K562 (cell line): ENCODE measurements at regions not wholly inside any gene's neighbourhood (a gene's known extent, or its start where the extent isn't known, plus 50 kb on each side); places are given as distances from the start of the nearest gene placed in this dataset.
A peak's percentile ranks its signal among the peaks of the same experiment; 100 is the strongest.

ENCODE experiments used
- ATAC-seq: fragments of 200-7000 bp; cut with Tn5 transposase; 3 replicates; pipeline ENCODE4 v1.9.1; 2020; ENCODE audit warnings: moderate library complexity
- BruUV-seq: library from RNA; stranded (reverse); fragments of 400-500 nt; replicated peaks from 2 replicates; lab custom pipeline; 2021; lab: Mats Ljungman, UMichigan
- CTCF ChIA-PET: fragments of 300-600 bp; formaldehyde crosslinking; extraction: SDS; loops from one replicate; lab custom pipeline; 2021; ENCODE audit warnings: low intra/inter-chr PET ratio; lab: Yijun Ruan, JAX
- POLR2A ChIA-PET: fragments of 300-600, 350-650 bp; sonication (Branson Sonifier 250); formaldehyde crosslinking; extraction: SDS; loops from one replicate; lab custom pipeline; 2021; ENCODE audit warnings: antibody characterized with exemption, inconsistent platforms; lab: Yijun Ruan, JAX
- DNase-seq, 4 experiments: peaks; one replicate each; pipeline versions ENCODE4 v3.0.0 to v3.0.0-alpha.2; 2011 to 2018; ENCODE audit warnings: low spot score in 3 of 4, mixed read lengths in 3 of 4; ENCODE audit errors: extremely low read depth in 1 of 4
- FAIRE-seq: peaks from 2 replicates; lab custom pipeline; 2011; peaks lifted over from hg19 to GRCh38; lab: Jason Lieb, UNC
- H2AFZ ChIP-seq: 2 replicates; pipeline ENCODE4 v1.6.0; 2011; ENCODE audit warnings: low read depth, low read length, control low read depth, inconsistent platforms
- H3K27ac ChIP-seq: fragments of 200-600 bp; 3 replicates; pipeline ENCODE4 v1.8.0; 2011; ENCODE audit warnings: low read depth, mild to moderate bottlenecking, control low read depth, inconsistent platforms, low read length, moderate library complexity, mixed read lengths; ENCODE audit errors: extremely low read depth
- H3K27me3 ChIP-seq, 2 experiments: fragments of 300-600 bp in 1 of 2; 2 replicates in 1 of 2; 3 replicates in 1 of 2; pipeline versions ENCODE4 v1.6.0 to v1.8.0; 2011; ENCODE audit warnings: inconsistent platforms in 2 of 2, low read length in 2 of 2, mild to moderate bottlenecking in 1 of 2, mixed read lengths in 1 of 2, moderate library complexity in 1 of 2; ENCODE audit not compliant: control insufficient read depth in 2 of 2, insufficient read depth in 2 of 2
- H3K36me3 ChIP-seq: fragments of 300-600 bp; 3 replicates; pipeline ENCODE4 v1.8.0; 2011; ENCODE audit warnings: mild to moderate bottlenecking, low read length, inconsistent platforms; ENCODE audit not compliant: control insufficient read depth, insufficient read depth
- H3K4me1 ChIP-seq, 2 experiments: fragments of 200-600 bp in 1 of 2; replicated peaks in 1 of 2; 2 replicates in 1 of 2; 3 replicates in 1 of 2; pipeline versions ENCODE4 v1.5.1 to v1.8.0; 2011; ENCODE audit warnings: inconsistent platforms in 2 of 2, low read length in 2 of 2, mild to moderate bottlenecking in 1 of 2, mixed read lengths in 1 of 2, moderate library complexity in 1 of 2; ENCODE audit not compliant: control insufficient read depth in 2 of 2, insufficient read depth in 2 of 2
- H3K4me2 ChIP-seq: 2 replicates; pipeline ENCODE4 v1.6.1; 2011; ENCODE audit warnings: low read length, control low read depth, inconsistent platforms, mixed read lengths; ENCODE audit not compliant: insufficient read depth
- H3K4me3 ChIP-seq: fragments of 200-600 bp; sonication (generic), shearing (Covaris generic); 2 replicates; pipeline ENCODE4 v1.5.1; 2016; ENCODE audit warnings: control low read depth, inconsistent platforms
- H3K79me2 ChIP-seq: fragments of 200-600 bp; 3 replicates; pipeline ENCODE4 v1.8.0; 2011; ENCODE audit warnings: low read length, inconsistent platforms; ENCODE audit not compliant: control insufficient read depth, insufficient read depth
- H3K9ac ChIP-seq, 2 experiments: 2 replicates each; pipeline versions ENCODE4 v1.6.0 to v1.6.1; 2011; ENCODE audit warnings: low read depth in 2 of 2, low read length in 2 of 2, control low read depth in 1 of 2, inconsistent platforms in 1 of 2, mild to moderate bottlenecking in 1 of 2, mixed read lengths in 1 of 2; ENCODE audit not compliant: insufficient read depth in 1 of 2
- H3K9me1 ChIP-seq: one replicate; pipeline ENCODE4 v1.6.0; 2011; ENCODE audit warnings: inconsistent platforms, mild to moderate bottlenecking, low read length, moderate library complexity; ENCODE audit not compliant: control insufficient read depth, insufficient read depth
- H3K9me3 ChIP-seq: replicated peaks from 2 replicates; pipeline ENCODE4 v1.5.1; 2011; ENCODE audit warnings: low read depth, low read length, inconsistent platforms; ENCODE audit not compliant: control insufficient read depth, insufficient read depth
- H4K20me1 ChIP-seq: replicated peaks from 2 replicates; pipeline ENCODE4 v1.6.1; 2011; ENCODE audit warnings: low read length, inconsistent platforms, mixed read lengths; ENCODE audit not compliant: control insufficient read depth, insufficient read depth
- ASH1L ChIP-seq: fragments of 450-650 bp; IDR thresholded peaks from 2 replicates; pipeline ENCODE4 v1.6.1; 2018; ENCODE audit warnings: borderline replicate concordance, mild to moderate bottlenecking, low read depth; ENCODE audit not compliant: partially characterized antibody
- ZNF551 ChIP-seq: fragments of 250-450 bp; sonication (Bioruptor Pico); IDR thresholded peaks from 2 replicates; pipeline ENCODE4 v1.5.0; 2021; ENCODE audit warnings: mild to moderate bottlenecking, moderate library complexity
- WGBS: fragments of 100-300 bp; shearing (Covaris generic); methylation state at CpG from one replicate; pipeline ENCODE4 v1.1.6; 2016; ENCODE audit warnings: low coverage, mixed read lengths; ENCODE audit not compliant: insufficient coverage; ENCODE audit errors: missing lambda C conversion rate; 5-methylcytosine and 5-hydroxymethylcytosine counted together
- in situ Hi-C: fragments of 300-500 bp; cut with MboI; formaldehyde crosslinking; loops from 4 replicates; pipeline ENCODE4 v1.15.0; 2018; ENCODE audit warnings: inconsistent platforms, mixed read lengths
- intact Hi-C: fragments of 100-400 bp; cut with micrococcal nuclease; formaldehyde crosslinking; loops from 2 replicates; pipeline ENCODE4 v1.14.2; 2022
- TF ChIP-seq, protein P1 (sequence below): fragments of 450-650 bp; IDR thresholded peaks from 2 replicates; pipeline ENCODE4 v1.6.1; 2016; ENCODE audit warnings: low read depth
- TF ChIP-seq, protein P2 (sequence below), 2 experiments: fragments of 450-650 bp; formaldehyde crosslinking in 1 of 2; IDR thresholded peaks; 2 replicates each; pipeline versions ENCODE4 v1.4.0 to v1.6.1; 2014 to 2020; ENCODE audit warnings: mild to moderate bottlenecking in 2 of 2, borderline replicate concordance in 1 of 2, low read depth in 1 of 2

DNA sequence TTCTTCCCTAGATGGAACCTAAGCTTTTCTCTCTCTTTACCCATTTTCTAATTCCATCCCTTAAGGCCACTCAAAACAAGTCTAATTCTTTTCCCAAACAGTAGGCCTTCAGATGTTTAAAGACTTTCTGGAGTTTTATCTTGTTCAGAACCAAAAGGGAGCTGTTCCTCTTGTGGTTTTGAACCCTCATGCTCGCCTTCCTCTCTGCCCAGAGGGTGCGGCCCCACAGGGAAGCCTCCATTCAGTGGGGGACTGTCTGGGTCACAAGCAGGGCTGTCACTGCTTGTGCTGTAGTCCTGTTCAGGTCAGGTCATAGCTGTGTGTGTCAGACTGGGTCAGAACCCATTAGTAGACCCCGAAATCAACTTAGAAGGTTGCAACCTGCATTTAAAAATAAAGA, 56.5 kb downstream of the TET3 start:
- no peak overlapping the region for H3K4me3 ChIP-seq
- peaks cover 3% of the 10 kb centered on the region for H3K9me1 ChIP-seq
- FAIRE-seq (peak; percentile 15), ATAC-seq (peak; percentile 33; the same call in 2 of the 3 replicates), DNase-seq (peak in 2 of 4 experiments; percentile 48 to 68)
- no peak overlapping the region for H2AFZ ChIP-seq
- no TSS peak for BruUV-seq
- 17% methylated on average over 3 of the region's 3 CpGs for WGBS
- no peaks in the 10 kb centered on the region for H3K9me3 ChIP-seq
- in situ Hi-C loops (no loop called here), intact Hi-C loops (no loop called here)
- H3K79me2 ChIP-seq, result peaks cover 93% of the 10 kb centered on the region
- H4K20me1 ChIP-seq, result 0 out of 2 replicates have a peak, but pooled peaks cover 8% of the 10 kb centered on the region
- no peaks in the 10 kb centered on the region for H3K27me3 ChIP-seq
- H3K27ac ChIP-seq, result peak overlapping the region; percentile 29; the same call in 1 of the 3 replicates
- ChIA-PET POLR2A (interaction anchor here (0.6 to 2.3 kb wide), 5 partner anchors 10 to 130 kb away, joined by 3 to 7 read pairs (median 6); no protein-coding TSS in a partner anchor), CTCF (no interaction called here)
- H3K4me1 ChIP-seq, result peaks cover 53 to 82% of the 10 kb centered on the region in 2 experiments
- peak overlapping the region in 1 of 2 experiments; percentile 56; a peak in 1 of 4 replicates for H3K9ac ChIP-seq
- H3K4me2 ChIP-seq, result peak overlapping the region; percentile 40; the same call in 1 of the 2 replicates
- H3K36me3 ChIP-seq, result peaks cover 2% of the 10 kb centered on the region; the same call in 2 of the 3 replicates
- TF ChIP-seq, protein P1, sequence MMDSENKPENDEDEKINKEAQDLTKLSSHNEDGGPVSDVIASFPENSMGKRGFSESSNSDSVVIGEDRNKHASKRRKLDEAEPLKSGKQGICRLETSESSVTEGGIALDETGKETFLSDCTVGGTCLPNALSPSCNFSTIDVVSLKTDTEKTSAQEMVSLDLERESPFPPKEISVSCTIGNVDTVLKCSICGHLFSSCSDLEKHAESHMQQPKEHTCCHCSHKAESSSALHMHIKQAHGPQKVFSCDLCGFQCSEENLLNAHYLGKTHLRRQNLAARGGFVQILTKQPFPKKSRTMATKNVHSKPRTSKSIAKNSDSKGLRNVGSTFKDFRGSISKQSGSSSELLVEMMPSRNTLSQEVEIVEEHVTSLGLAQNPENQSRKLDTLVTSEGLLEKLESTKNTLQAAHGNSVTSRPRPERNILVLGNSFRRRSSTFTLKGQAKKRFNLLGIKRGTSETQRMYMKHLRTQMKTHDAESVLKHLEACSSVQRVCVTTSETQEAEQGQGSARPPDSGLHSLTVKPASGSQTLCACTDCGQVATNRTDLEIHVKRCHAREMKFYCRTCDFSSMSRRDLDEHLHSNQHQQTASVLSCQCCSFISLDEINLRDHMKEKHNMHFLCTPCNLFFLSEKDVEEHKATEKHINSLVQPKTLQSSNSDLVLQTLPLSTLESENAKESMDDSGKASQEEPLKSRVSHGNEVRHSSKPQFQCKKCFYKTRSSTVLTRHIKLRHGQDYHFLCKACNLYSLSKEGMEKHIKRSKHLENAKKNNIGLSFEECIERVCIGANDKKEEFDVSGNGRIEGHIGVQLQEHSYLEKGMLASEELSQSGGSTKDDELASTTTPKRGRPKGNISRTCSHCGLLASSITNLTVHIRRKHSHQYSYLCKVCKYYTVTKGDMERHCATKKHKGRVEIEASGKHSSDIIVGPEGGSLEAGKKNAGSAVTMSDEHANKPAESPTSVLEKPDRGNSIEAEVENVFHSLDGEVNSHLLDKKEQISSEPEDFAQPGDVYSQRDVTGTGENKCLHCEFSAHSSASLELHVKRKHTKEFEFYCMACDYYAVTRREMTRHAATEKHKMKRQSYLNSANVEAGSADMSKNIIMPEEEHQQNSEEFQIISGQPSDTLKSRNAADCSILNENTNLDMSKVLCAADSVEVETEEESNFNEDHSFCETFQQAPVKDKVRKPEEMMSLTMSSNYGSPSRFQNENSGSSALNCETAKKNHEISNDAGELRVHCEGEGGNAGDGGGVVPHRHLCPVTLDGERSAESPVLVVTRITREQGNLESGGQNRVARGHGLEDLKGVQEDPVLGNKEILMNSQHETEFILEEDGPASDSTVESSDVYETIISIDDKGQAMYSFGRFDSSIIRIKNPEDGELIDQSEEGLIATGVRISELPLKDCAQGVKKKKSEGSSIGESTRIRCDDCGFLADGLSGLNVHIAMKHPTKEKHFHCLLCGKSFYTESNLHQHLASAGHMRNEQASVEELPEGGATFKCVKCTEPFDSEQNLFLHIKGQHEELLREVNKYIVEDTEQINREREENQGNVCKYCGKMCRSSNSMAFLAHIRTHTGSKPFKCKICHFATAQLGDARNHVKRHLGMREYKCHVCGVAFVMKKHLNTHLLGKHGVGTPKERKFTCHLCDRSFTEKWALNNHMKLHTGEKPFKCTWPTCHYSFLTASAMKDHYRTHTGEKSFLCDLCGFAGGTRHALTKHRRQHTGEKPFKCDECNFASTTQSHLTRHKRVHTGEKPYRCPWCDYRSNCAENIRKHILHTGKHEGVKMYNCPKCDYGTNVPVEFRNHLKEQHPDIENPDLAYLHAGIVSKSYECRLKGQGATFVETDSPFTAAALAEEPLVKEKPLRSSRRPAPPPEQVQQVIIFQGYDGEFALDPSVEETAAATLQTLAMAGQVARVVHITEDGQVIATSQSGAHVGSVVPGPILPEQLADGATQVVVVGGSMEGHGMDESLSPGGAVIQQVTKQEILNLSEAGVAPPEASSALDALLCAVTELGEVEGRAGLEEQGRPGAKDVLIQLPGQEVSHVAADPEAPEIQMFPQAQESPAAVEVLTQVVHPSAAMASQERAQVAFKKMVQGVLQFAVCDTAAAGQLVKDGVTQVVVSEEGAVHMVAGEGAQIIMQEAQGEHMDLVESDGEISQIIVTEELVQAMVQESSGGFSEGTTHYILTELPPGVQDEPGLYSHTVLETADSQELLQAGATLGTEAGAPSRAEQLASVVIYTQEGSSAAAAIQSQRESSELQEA, result 0 out of 2 replicates have a peak, but pooled peaks have one; percentile 19
- TF ChIP-seq ZNF551 (CRISPR knock-in tag), result no peak
- TF ChIP-seq ASH1L, result no peak
- TF ChIP-seq, protein P2, sequence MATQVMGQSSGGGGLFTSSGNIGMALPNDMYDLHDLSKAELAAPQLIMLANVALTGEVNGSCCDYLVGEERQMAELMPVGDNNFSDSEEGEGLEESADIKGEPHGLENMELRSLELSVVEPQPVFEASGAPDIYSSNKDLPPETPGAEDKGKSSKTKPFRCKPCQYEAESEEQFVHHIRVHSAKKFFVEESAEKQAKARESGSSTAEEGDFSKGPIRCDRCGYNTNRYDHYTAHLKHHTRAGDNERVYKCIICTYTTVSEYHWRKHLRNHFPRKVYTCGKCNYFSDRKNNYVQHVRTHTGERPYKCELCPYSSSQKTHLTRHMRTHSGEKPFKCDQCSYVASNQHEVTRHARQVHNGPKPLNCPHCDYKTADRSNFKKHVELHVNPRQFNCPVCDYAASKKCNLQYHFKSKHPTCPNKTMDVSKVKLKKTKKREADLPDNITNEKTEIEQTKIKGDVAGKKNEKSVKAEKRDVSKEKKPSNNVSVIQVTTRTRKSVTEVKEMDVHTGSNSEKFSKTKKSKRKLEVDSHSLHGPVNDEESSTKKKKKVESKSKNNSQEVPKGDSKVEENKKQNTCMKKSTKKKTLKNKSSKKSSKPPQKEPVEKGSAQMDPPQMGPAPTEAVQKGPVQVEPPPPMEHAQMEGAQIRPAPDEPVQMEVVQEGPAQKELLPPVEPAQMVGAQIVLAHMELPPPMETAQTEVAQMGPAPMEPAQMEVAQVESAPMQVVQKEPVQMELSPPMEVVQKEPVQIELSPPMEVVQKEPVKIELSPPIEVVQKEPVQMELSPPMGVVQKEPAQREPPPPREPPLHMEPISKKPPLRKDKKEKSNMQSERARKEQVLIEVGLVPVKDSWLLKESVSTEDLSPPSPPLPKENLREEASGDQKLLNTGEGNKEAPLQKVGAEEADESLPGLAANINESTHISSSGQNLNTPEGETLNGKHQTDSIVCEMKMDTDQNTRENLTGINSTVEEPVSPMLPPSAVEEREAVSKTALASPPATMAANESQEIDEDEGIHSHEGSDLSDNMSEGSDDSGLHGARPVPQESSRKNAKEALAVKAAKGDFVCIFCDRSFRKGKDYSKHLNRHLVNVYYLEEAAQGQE (IDR thresholded peaks at IDR 0.05; ENCODE audit: borderline replicate concordance), result peak; percentile 42
- TF ChIP-seq, protein P2 (CRISPR knock-in tag; IDR thresholded peaks at IDR 0.05; ENCODE audit: low read depth), result no peak
